KMS-11 (cell line): ENCODE measurements at regions not wholly inside any gene's neighbourhood (a gene's known extent, or its start where the extent isn't known, plus 50 kb on each side); places are given as distances from the start of the nearest gene placed in this dataset.

Experiments used
- H2AFZ ChIP-seq: fragments of 200-600 bp; sonication (generic); 2 replicates; pipeline ENCODE4 v1.6.1; 2016; ENCODE audit warnings: antibody characterized with exemption, mixed run types, low read depth
- H3K27ac ChIP-seq: fragments of 200-600 bp; sonication (generic); 2 replicates; pipeline ENCODE4 v1.6.1; 2016; ENCODE audit warnings: mild to moderate bottlenecking, mixed run types
- H3K27me3 ChIP-seq: fragments of 200-600 bp; sonication (generic); 2 replicates; pipeline ENCODE4 v1.6.1; 2017; ENCODE audit warnings: mild to moderate bottlenecking, low read depth, mixed run types, moderate library complexity; ENCODE audit not compliant: insufficient read depth
- H3K36me3 ChIP-seq: fragments of 200-600 bp; sonication (generic); 2 replicates; pipeline ENCODE4 v1.6.1; 2017; ENCODE audit warnings: mild to moderate bottlenecking, mixed run types; ENCODE audit not compliant: insufficient read depth
- H3K4me1 ChIP-seq: fragments of 200-600 bp; sonication (generic); 2 replicates; pipeline ENCODE4 v1.6.1; 2016; ENCODE audit warnings: mild to moderate bottlenecking, low read depth, mixed run types; ENCODE audit not compliant: poor library complexity, severe bottlenecking
- H3K4me2 ChIP-seq: fragments of 200-600 bp; sonication (generic); 2 replicates; pipeline ENCODE4 v1.7.0; 2016; ENCODE audit warnings: mild to moderate bottlenecking, mixed run types
- H3K4me3 ChIP-seq: fragments of 200-600 bp; sonication (generic); IDR thresholded peaks from 2 replicates; pipeline ENCODE4 v1.6.1; 2017; ENCODE audit warnings: low read depth, low read length, mixed read lengths; ENCODE audit not compliant: insufficient read depth
- H3K79me2 ChIP-seq: fragments of 200-600 bp; sonication (generic); 2 replicates; pipeline ENCODE4 v1.6.1; 2016; ENCODE audit warnings: low read depth, mixed run types; ENCODE audit not compliant: insufficient read depth
- H3K9ac ChIP-seq: fragments of 200-600 bp; sonication (generic); 2 replicates; pipeline ENCODE4 v1.6.1; 2016; ENCODE audit warnings: mild to moderate bottlenecking, mixed run types
- H4K20me1 ChIP-seq: fragments of 200-600 bp; sonication (generic); 2 replicates; pipeline ENCODE4 v1.6.1; 2016; ENCODE audit warnings: mild to moderate bottlenecking, mixed run types; ENCODE audit not compliant: insufficient read depth
- TF ChIP-seq, protein P1 (sequence below): fragments of 200-600 bp; sonication (generic); conservative IDR thresholded peaks from 2 replicates; pipeline ENCODE4 v1.6.1; 2017; ENCODE audit warnings: low read depth, mild to moderate bottlenecking, antibody characterized with exemption, low read length, moderate library complexity, mixed read lengths

DNA sequence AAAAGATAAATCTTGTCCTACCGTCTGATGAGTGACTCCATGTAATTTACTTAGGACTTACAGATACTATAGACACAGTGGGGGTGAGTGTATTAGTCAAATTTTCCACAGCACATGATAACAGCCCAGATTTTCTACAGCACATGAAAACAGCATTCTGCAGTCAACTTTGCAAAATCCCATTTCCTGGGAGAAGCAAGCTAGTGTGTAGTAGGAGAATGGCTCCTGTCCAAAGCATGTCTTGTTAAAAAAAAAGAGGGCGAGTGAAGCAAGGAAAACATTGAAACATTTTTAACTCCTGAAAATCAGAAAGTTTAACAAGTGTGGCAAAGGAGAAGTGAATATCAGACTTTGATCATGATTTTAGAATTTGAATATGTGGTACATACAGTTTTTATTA, 817.8 kb upstream of the FAM98A start:
- H4K20me1 ChIP-seq, result no peaks in the 10 kb centered on the region

DNA sequence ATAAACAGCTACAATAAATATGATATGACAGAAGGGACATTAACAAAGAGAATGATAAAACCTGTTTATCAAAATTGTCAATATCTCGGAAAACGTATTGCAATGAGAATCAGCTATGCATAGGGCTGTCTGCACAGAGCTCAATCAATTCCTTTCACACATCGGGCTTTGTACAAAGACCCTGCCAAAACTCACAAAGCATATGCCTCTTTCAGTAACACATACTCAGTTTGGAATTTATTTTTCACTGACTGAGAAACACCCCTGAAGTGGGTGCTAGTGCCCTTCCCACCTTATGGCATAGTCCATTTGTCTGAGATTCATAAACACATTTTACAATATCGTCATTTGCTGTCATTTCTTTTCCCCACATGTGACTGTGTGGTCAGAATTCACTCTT, 815.8 kb upstream of the FAM98A start:
- no peaks in the 10 kb centered on the region for H3K79me2 ChIP-seq
- no peaks in the 10 kb centered on the region for H3K4me1 ChIP-seq
- no peaks in the 10 kb centered on the region for H3K27me3 ChIP-seq
- H3K9ac ChIP-seq, result no peak overlapping the region
- TF ChIP-seq, protein P1, sequence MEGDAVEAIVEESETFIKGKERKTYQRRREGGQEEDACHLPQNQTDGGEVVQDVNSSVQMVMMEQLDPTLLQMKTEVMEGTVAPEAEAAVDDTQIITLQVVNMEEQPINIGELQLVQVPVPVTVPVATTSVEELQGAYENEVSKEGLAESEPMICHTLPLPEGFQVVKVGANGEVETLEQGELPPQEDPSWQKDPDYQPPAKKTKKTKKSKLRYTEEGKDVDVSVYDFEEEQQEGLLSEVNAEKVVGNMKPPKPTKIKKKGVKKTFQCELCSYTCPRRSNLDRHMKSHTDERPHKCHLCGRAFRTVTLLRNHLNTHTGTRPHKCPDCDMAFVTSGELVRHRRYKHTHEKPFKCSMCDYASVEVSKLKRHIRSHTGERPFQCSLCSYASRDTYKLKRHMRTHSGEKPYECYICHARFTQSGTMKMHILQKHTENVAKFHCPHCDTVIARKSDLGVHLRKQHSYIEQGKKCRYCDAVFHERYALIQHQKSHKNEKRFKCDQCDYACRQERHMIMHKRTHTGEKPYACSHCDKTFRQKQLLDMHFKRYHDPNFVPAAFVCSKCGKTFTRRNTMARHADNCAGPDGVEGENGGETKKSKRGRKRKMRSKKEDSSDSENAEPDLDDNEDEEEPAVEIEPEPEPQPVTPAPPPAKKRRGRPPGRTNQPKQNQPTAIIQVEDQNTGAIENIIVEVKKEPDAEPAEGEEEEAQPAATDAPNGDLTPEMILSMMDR, result no peak
- H3K4me2 ChIP-seq, result no peak overlapping the region
- H3K4me3 ChIP-seq, result no peak overlapping the region
- no peak overlapping the region for H3K27ac ChIP-seq
- no peaks in the 10 kb centered on the region for H3K36me3 ChIP-seq
- H2AFZ ChIP-seq, result no peak overlapping the region
- H4K20me1 ChIP-seq, result no peaks in the 10 kb centered on the region

More for the DNA sequence above, 817.8 kb upstream of the FAM98A start:
- no peak overlapping the region for H3K9ac ChIP-seq
- H3K4me3 ChIP-seq, result no peak overlapping the region
- no peak overlapping the region for H2AFZ ChIP-seq
- no peak overlapping the region for H3K4me2 ChIP-seq
- H3K27ac ChIP-seq, result no peak overlapping the region
- no peaks in the 10 kb centered on the region for H3K36me3 ChIP-seq
- TF ChIP-seq, protein P1, result no peak
- H3K79me2 ChIP-seq, result no peaks in the 10 kb centered on the region
- H3K27me3 ChIP-seq, result no peaks in the 10 kb centered on the region
- H3K4me1 ChIP-seq, result no peaks in the 10 kb centered on the region

DNA sequence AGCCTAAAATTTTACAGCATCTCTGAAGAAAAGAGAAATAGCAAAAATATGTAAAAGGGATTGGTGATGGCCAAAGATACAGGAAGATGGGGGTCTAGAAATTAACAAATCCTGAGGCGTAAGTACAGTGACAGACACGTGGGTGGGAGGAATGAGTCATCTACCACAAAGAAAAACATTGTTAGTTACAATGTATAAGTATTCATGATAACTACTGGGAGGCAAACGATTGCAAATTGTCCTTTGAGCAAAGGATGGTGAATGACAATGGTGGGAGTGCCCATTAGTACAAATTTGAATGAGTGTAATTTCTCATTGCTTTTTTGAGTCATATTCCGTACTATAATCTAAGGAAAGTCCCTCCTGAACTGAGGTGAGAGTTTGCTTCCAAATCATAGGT, 809.0 kb upstream of the FAM98A start:
- Histone ChIP-seq H4K20me1 (no peaks in the 10 kb centered on the region), H3K4me2 (no peak overlapping the region), H2AFZ (no peak overlapping the region)

DNA sequence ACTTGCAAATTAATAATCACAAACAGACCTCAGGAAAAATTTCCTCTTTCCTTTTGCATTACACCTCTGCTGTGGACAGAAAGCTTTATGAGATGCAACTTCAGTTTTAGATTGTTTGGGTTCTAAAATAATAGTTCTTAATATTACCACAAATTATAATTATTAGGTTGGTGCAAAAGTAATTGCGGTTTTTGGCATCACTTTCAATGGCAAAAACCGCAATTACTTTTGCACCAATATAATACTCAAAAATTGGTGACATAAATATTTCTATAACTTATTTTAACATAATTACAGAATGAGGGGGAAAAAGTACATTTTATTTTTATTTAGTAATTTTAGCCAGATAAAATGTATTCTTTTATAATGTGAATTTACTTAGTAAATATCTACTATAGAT, 804.4 kb upstream of the FAM98A start:
- Histone ChIP-seq H3K4me3 (no peak overlapping the region), H3K9ac (no peak overlapping the region)
- TF ChIP-seq, protein P1, result no peak

More for the DNA sequence above, 809.0 kb upstream of the FAM98A start:
- no peaks in the 10 kb centered on the region for H3K79me2 ChIP-seq
- H3K36me3 ChIP-seq, result no peaks in the 10 kb centered on the region
- no peak overlapping the region for H3K9ac ChIP-seq
- H3K4me3 ChIP-seq, result no peak overlapping the region
- H3K27me3 ChIP-seq, result no peaks in the 10 kb centered on the region
- TF ChIP-seq, protein P1, result no peak
- H3K4me1 ChIP-seq, result no peaks in the 10 kb centered on the region
- H3K27ac ChIP-seq, result no peak overlapping the region

DNA sequence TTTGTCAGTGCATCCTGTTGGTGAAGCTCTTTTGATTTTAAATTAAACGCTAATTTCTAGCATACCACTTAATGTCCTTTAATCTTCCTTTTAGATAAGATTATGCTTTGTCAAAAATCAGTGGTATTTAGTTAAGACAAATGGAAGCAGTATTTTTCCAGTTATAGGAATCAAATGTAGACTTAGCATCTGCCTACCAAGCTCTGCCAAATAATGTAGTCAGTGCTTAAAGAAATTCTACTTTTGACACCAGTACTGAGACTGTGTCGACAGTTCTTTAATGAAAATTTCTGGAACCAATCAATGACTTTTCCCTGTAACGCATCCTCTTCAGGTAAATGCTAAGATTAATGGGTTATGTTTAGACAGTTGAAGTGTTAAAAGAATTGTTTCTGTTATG, 803.3 kb upstream of the FAM98A start:
- no peaks in the 10 kb centered on the region for H4K20me1 ChIP-seq
- no peaks in the 10 kb centered on the region for H3K4me1 ChIP-seq
- H3K27me3 ChIP-seq, result no peaks in the 10 kb centered on the region
- H3K4me2 ChIP-seq, result no peak overlapping the region
- H3K79me2 ChIP-seq, result no peaks in the 10 kb centered on the region
- TF ChIP-seq, protein P1, result no peak
- H3K27ac ChIP-seq, result no peak overlapping the region
- no peaks in the 10 kb centered on the region for H3K36me3 ChIP-seq
- H2AFZ ChIP-seq, result no peak overlapping the region
- H3K4me3 ChIP-seq, result no peak overlapping the region
- no peak overlapping the region for H3K9ac ChIP-seq

More for the DNA sequence above, 804.4 kb upstream of the FAM98A start:
- Histone ChIP-seq H3K36me3 (no peaks in the 10 kb centered on the region), H3K27ac (no peak overlapping the region), H3K4me1 (no peaks in the 10 kb centered on the region), H2AFZ (no peak overlapping the region), H3K27me3 (no peaks in the 10 kb centered on the region), H3K79me2 (no peaks in the 10 kb centered on the region), H3K4me2 (no peak overlapping the region), H4K20me1 (no peaks in the 10 kb centered on the region)
